KMS-11 (cell line): ENCODE measurements at regions not wholly inside any gene's neighbourhood (a gene's known extent, or its start where the extent isn't known, plus 50 kb on each side); places are given as distances from the start of the nearest gene placed in this dataset.
"Not testable (repeated sequence)": the region's sequence is repeated elsewhere in the genome, so short reads cannot be mapped to it uniquely, and the experiment has no call there.

Source experiments
- H2AFZ ChIP-seq: fragments of 200-600 bp; sonication (generic); 2 replicates; pipeline ENCODE4 v1.6.1; 2016; ENCODE audit warnings: antibody characterized with exemption, mixed run types, low read depth
- H3K27ac ChIP-seq: fragments of 200-600 bp; sonication (generic); 2 replicates; pipeline ENCODE4 v1.6.1; 2016; ENCODE audit warnings: mild to moderate bottlenecking, mixed run types
- H3K27me3 ChIP-seq: fragments of 200-600 bp; sonication (generic); 2 replicates; pipeline ENCODE4 v1.6.1; 2017; ENCODE audit warnings: mild to moderate bottlenecking, low read depth, mixed run types, moderate library complexity; ENCODE audit not compliant: insufficient read depth
- H3K36me3 ChIP-seq: fragments of 200-600 bp; sonication (generic); 2 replicates; pipeline ENCODE4 v1.6.1; 2017; ENCODE audit warnings: mild to moderate bottlenecking, mixed run types; ENCODE audit not compliant: insufficient read depth
- H3K4me1 ChIP-seq: fragments of 200-600 bp; sonication (generic); 2 replicates; pipeline ENCODE4 v1.6.1; 2016; ENCODE audit warnings: mild to moderate bottlenecking, low read depth, mixed run types; ENCODE audit not compliant: poor library complexity, severe bottlenecking
- H3K4me2 ChIP-seq: fragments of 200-600 bp; sonication (generic); 2 replicates; pipeline ENCODE4 v1.7.0; 2016; ENCODE audit warnings: mild to moderate bottlenecking, mixed run types
- H3K4me3 ChIP-seq: fragments of 200-600 bp; sonication (generic); IDR thresholded peaks from 2 replicates; pipeline ENCODE4 v1.6.1; 2017; ENCODE audit warnings: low read depth, low read length, mixed read lengths; ENCODE audit not compliant: insufficient read depth
- H3K79me2 ChIP-seq: fragments of 200-600 bp; sonication (generic); 2 replicates; pipeline ENCODE4 v1.6.1; 2016; ENCODE audit warnings: low read depth, mixed run types; ENCODE audit not compliant: insufficient read depth
- H3K9ac ChIP-seq: fragments of 200-600 bp; sonication (generic); 2 replicates; pipeline ENCODE4 v1.6.1; 2016; ENCODE audit warnings: mild to moderate bottlenecking, mixed run types
- H4K20me1 ChIP-seq: fragments of 200-600 bp; sonication (generic); 2 replicates; pipeline ENCODE4 v1.6.1; 2016; ENCODE audit warnings: mild to moderate bottlenecking, mixed run types; ENCODE audit not compliant: insufficient read depth
- TF ChIP-seq, protein P1 (sequence below): fragments of 200-600 bp; sonication (generic); conservative IDR thresholded peaks from 2 replicates; pipeline ENCODE4 v1.6.1; 2017; ENCODE audit warnings: low read depth, mild to moderate bottlenecking, antibody characterized with exemption, low read length, moderate library complexity, mixed read lengths

DNA sequence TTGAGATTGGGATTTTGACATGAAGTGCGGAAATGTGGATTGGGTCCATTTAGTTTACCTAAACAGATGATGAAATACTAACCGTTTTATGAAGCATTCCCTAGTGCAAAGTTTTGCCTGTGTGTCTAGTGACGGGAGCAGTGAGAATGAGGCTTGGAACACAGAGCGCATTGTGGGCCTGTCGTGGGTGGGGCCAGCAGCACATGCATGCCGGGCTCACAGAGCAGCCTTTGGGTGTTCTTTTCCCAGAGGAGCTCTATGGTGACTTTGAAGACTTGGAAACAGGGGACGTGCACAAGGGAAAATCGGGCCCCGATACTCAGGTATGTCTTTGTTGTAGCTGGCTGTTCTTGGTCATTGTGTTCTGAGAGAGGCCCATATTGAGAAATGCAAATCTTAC lies 388.1 kb downstream of the GOLGA6L6 start:
- not testable (repeated sequence) for H2AFZ ChIP-seq, H4K20me1 ChIP-seq, H3K27ac ChIP-seq, H3K79me2 ChIP-seq, H3K9ac ChIP-seq, H3K27me3 ChIP-seq, H3K4me3 ChIP-seq, H3K4me1 ChIP-seq, H3K36me3 ChIP-seq, H3K4me2 ChIP-seq

DNA sequence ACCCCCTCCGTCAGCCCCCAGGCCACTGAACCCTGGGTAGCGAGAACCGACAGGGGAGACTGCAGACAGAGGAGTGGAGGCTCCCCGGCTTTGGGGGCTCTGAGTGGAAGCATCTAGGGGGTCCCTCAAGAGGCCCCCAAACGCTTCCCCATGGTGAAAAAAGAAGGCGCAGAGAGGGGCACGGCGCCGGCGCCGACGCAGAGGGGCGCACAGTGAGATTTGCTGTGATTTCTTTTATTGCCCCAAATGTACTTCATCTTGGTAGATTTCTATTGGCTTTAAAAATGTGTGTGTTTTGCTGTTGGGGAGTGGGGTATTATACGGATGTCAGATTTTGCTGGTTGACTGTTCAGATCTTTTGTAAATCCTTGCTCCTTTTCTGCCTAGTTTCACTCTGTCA lies 392.9 kb downstream of the GOLGA6L6 start:
- H3K36me3 ChIP-seq, H3K4me2 ChIP-seq, H3K27ac ChIP-seq, H3K4me1 ChIP-seq, H2AFZ ChIP-seq, H3K9ac ChIP-seq, H3K4me3 ChIP-seq, H4K20me1 ChIP-seq, H3K27me3 ChIP-seq, H3K79me2 ChIP-seq: not testable (repeated sequence)

DNA sequence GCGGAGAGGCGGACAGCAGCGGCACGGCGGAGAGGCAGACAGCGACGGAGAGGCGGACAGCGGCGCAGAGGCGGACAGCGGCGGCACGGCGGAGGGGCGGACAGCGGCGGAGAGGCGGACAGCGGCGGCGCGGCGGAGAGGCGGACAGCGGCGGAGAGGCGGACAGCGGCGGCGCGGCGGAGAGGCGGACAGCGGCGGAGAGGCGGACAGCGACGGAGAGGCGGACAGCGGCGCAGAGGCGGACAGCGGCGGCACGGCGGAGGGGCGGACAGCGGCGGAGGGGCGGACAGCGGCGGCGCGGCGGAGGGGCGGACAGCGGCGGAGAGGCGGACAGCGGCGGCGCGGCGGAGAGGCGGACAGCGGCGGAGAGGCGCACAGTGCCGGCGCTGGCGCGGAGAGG lies 393.6 kb downstream of the GOLGA6L6 start:
- H4K20me1 ChIP-seq, H3K27ac ChIP-seq, H3K4me2 ChIP-seq, H2AFZ ChIP-seq, H3K36me3 ChIP-seq, H3K9ac ChIP-seq, H3K4me3 ChIP-seq, H3K4me1 ChIP-seq, H3K79me2 ChIP-seq, H3K27me3 ChIP-seq: not testable (repeated sequence)

DNA sequence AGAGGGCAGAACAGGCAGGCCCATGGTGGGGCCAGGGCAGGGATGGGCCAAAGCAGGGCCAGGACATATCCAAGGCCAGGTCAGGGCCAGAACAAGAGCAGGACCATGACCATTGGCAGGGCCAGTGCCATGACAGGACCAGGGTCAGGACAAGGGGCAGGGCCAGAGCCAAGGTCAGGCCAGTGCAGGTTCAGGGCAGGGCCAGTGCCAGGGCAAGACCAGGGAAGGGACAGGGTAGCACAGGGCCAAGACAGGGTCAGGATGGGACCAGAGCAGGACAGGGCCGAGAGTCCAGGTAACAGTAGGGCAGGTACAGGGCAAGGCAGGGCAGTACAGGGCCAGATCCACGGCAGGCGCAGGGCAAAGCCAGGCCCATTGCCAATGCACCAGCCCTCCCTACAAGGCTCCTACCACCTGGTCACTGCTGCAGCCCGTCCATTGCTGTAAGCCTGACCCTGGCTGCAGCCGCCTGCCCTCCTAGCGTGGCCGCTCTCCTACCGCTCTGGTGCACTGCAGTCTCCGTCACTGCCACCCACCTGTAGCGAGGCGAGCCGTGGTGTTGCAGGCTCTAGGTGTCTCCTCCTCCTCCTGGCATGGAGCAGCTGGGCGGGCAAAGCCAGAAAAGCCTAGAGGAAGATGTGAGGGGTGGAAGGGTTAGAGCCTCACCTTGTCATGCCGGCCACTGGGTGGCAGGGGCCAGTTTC lies 397.1 kb downstream of the GOLGA6L6 start:
- H2AFZ ChIP-seq, H3K4me3 ChIP-seq, H3K27ac ChIP-seq, H3K9ac ChIP-seq, H3K27me3 ChIP-seq, H3K79me2 ChIP-seq, H3K36me3 ChIP-seq, H3K4me2 ChIP-seq, H4K20me1 ChIP-seq, H3K4me1 ChIP-seq: not testable (repeated sequence)

DNA sequence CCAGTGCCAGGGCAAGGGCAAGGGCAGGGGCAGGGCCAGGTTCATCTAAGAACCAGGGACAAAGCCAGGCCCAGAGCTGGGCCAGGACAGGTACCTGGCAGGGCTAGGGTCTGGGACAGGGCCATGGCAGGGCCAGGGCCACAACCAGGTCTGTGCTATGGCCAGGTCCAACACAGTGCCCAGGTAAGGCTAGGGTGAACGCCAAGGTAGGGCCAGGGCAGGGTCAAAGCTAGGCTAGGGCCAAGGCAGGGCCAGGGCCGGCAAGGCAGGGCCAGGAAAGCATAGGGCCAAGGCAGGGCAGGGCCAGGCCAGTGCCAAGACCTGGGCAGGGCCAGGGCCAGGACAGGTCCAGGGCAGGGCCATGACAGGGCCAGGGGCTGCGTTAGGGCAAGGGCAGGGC lies 398.7 kb downstream of the GOLGA6L6 start:
- H3K4me2 ChIP-seq, H3K4me1 ChIP-seq, H2AFZ ChIP-seq, H3K27me3 ChIP-seq, H3K79me2 ChIP-seq, H3K36me3 ChIP-seq, H3K9ac ChIP-seq, H3K4me3 ChIP-seq, H3K27ac ChIP-seq, H4K20me1 ChIP-seq: not testable (repeated sequence)

DNA sequence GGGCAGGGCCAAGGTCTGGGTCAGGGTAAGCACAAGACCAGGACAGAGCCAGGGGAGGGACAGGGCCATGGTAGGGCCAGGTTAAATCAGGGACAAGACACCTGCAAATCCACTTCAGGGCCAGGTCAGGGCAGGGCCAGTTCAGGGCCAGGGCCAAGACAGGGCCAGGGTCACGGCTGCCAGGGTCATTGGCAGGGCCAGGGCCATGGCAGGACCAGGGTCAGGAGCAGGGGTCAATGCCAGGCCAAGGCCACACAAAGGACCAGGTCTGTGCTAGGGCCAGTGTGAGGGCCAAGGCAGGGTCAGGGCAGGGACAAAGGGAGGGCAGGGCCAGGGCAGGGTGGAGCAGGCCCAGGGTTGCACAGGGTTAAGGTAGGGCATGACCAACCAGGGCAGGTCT lies 399.2 kb downstream of the GOLGA6L6 start:
- H2AFZ ChIP-seq, H3K4me2 ChIP-seq, H4K20me1 ChIP-seq, H3K9ac ChIP-seq, H3K27ac ChIP-seq, H3K27me3 ChIP-seq, H3K4me3 ChIP-seq, H3K36me3 ChIP-seq, H3K79me2 ChIP-seq, H3K4me1 ChIP-seq: not testable (repeated sequence)

DNA sequence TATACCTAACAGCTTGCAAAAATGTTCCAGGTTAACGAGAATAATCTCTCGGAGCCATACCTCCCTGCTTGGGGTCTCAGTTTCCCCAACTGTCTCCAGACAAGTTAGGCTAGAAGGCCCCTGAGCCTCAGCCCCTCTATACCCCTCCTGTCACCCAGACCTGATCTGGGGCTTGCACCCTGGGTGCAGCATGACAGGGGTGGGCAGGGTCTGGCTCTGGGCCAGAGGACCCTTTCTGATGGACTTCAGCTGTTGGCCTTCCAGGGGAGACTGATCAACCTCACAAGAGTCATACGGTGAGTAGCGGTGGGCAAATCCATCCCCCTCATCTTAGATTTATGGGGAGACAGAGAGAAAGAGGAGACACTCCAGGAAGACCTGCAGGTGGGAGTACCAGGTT lies 416.9 kb downstream of the GOLGA6L6 start:
- not testable (repeated sequence) for H3K79me2 ChIP-seq, H3K27ac ChIP-seq, H3K4me1 ChIP-seq, H2AFZ ChIP-seq, H3K9ac ChIP-seq, H3K36me3 ChIP-seq, H4K20me1 ChIP-seq, H3K27me3 ChIP-seq, H3K4me2 ChIP-seq, H3K4me3 ChIP-seq

DNA sequence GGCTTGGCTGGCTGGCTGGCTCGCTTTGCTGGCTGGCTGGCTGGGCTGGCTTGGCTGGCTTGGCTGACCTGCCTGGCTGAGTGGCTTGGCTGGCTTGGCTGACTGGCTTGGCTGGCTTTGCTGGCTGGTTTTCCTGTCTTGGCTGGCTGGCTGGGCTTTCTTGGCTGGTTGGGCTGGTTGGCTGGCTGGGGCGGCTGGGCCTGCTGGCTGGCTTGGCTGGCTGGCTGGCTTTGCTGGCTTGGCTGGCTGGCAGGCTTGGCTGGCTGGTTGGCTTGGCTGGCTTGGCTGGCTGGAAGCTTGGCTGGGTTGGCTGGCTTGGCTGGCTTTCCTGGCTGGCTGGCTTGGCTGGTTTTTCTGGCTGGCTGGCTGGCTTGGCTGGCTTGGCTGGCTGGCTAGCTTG lies 435.6 kb downstream of the GOLGA6L6 start:
- no peak overlapping the region for H2AFZ ChIP-seq
- no peak overlapping the region for H3K9ac ChIP-seq
- H3K36me3 ChIP-seq = no peaks in the 10 kb centered on the region
- no peak overlapping the region for H3K4me2 ChIP-seq
- H3K79me2 ChIP-seq = no peaks in the 10 kb centered on the region
- no peaks in the 10 kb centered on the region for H3K4me1 ChIP-seq
- TF ChIP-seq, protein P1, sequence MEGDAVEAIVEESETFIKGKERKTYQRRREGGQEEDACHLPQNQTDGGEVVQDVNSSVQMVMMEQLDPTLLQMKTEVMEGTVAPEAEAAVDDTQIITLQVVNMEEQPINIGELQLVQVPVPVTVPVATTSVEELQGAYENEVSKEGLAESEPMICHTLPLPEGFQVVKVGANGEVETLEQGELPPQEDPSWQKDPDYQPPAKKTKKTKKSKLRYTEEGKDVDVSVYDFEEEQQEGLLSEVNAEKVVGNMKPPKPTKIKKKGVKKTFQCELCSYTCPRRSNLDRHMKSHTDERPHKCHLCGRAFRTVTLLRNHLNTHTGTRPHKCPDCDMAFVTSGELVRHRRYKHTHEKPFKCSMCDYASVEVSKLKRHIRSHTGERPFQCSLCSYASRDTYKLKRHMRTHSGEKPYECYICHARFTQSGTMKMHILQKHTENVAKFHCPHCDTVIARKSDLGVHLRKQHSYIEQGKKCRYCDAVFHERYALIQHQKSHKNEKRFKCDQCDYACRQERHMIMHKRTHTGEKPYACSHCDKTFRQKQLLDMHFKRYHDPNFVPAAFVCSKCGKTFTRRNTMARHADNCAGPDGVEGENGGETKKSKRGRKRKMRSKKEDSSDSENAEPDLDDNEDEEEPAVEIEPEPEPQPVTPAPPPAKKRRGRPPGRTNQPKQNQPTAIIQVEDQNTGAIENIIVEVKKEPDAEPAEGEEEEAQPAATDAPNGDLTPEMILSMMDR = no peak
- H3K27me3 ChIP-seq = no peaks in the 10 kb centered on the region
- no peaks in the 10 kb centered on the region for H4K20me1 ChIP-seq
- no peak overlapping the region for H3K27ac ChIP-seq
- no peak overlapping the region for H3K4me3 ChIP-seq

DNA sequence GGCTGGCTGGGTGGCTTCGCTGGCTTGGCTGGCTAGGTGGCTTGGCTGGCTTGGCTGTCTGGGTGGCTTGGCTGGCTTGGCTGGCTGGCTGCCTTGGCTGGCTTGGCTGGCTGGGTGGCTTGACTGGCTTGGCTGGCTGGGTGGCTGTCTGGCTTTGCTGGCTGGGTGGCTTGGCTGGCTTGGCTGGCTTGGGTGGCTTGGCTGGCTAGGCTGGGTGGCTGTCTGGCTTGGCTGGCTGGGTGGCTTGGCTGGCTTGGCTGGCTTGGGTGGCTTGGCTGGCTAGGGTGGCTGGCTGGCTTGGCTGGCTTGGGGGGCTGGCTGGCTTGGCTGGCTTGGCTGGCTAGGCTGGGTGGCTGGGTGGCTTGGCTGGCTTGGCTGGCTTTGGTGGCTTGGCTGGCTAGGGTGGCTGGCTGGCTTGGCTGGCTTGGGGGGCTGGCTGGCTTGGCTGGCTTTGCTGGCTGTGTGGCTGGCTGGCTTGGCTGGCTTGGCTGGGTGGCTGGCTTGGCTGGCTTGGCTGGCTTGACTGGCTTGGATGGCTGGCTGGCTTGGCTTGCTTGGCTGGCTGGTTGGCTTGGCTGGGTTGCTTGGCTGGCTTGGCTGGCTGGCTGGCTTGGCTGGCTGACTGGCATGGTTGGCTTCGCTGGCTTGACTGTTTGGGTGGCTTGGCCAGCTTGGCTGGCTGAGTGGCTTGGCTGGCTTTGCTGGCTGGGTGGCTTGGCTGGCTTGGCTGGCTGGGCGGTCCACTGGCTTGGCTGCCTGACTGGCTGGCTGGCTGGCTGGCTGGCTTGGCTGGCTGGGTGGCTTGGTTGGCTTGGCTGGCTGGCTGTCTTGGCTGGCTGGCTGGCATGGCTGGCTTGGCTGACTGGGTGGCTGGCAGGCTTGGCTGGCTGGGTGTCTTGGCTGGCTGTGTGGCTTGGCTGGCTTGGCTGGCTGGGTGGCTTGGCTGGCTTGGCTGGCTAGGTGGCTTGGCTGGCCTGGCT lies 436.3 kb downstream of the GOLGA6L6 start:
- H4K20me1 ChIP-seq, H3K4me1 ChIP-seq, H3K36me3 ChIP-seq, H3K79me2 ChIP-seq, H3K4me3 ChIP-seq, H3K27ac ChIP-seq, H2AFZ ChIP-seq, H3K4me2 ChIP-seq, H3K27me3 ChIP-seq, H3K9ac ChIP-seq: not testable (repeated sequence)
